NOMO-1 treated with dmso at 0.1 percent for 144 hours (cell line): ENCODE measurements at regions not wholly inside any gene's neighbourhood (a gene's known extent, or its start where the extent isn't known, plus 50 kb on each side); places are given as distances from the start of the nearest gene placed in this dataset.

Experiments
- DNase-seq: peaks from one replicate; lab custom pipeline; 2025; ENCODE audit not compliant: unreplicated experiment; lab: John Stamatoyannopoulos, UW

- DNase-seq: no peak
Observed at GRCh38 chr2:16303761-16304160, 361.9 kb downstream of the CYRIA start.

GRCh38 chr2:16303273-16303577 lies 362.4 kb downstream of the CYRIA start:
- DNase-seq: no peak

- no peak for DNase-seq
Observed at GRCh38 chr2:16302431-16303272, 362.3 kb downstream of the MYCN start.

- DNase-seq: no peak
Observed at GRCh38 chr2:16301961-16302360, 361.6 kb downstream of the MYCN start.

- DNase-seq: no peak
Observed at GRCh38 chr2:16298866-16299265, 358.5 kb downstream of the MYCN start.

- no peak for DNase-seq
Observed at GRCh38 chr2:16296331-16297250, 356.2 kb downstream of the MYCN start.

GRCh38 chr2:16296038-16296290 lies 355.6 kb downstream of the MYCN start:
- no peak for DNase-seq

GRCh38 chr2:16294791-16295190 lies 354.4 kb downstream of the MYCN start:
- DNase-seq: no peak

GRCh38 chr2:16293871-16294270 lies 353.5 kb downstream of the MYCN start:
- DNase-seq: no peak

- no peak for DNase-seq
Observed at GRCh38 chr2:16293398-16293797, 353.0 kb downstream of the MYCN start.

GRCh38 chr2:16291731-16292550 lies 351.6 kb downstream of the MYCN start:
- DNase-seq: no peak

- DNase-seq: no peak
Observed at GRCh38 chr2:16291226-16291625, 350.9 kb downstream of the MYCN start.

- DNase-seq: no peak
Observed at GRCh38 chr2:16290311-16291020, 350.1 kb downstream of the MYCN start.

GRCh38 chr2:16288371-16289112 lies 348.2 kb downstream of the MYCN start:
- DNase-seq: no peak

- DNase-seq: no peak
Observed at GRCh38 chr2:16287831-16288230, 347.5 kb downstream of the MYCN start.

- DNase-seq: no peak
Observed at GRCh38 chr2:16287281-16287680, 346.9 kb downstream of the MYCN start.

GRCh38 chr2:16285813-16286510 lies 345.6 kb downstream of the MYCN start:
- DNase-seq: no peak

- DNase-seq: no peak
Observed at GRCh38 chr2:16284941-16285625, 344.7 kb downstream of the MYCN start.
